ENCODE measurements at regions not wholly inside any gene's neighbourhood (a gene's known extent, or its start where the extent isn't known, plus 50 kb on each side); places are given as distances from the start of the nearest gene placed in this dataset.

DNA sequence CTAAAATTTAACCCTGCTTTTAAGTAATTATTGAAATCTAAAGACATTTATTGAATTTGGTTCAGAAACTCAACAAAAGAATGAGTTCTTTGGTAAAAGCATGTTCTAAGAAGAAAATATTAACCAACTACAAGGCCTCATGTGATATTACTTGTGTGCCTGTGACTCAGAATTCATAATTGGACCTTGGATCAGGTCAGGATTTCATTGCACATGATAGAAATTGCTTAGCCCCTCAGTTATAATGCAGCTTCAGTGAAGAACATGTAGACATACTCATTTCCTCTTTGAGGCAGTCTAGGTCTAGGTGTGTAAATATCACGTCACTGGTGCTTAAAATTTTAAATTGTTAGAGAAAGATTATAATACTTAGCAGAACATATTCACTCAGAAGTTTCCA is 410.0 kb upstream of the SOX9 start:
- no peak for TF ChIP-seq ZFX (IDR thresholded peaks at IDR 0.05)
- TF ChIP-seq, protein P1, sequence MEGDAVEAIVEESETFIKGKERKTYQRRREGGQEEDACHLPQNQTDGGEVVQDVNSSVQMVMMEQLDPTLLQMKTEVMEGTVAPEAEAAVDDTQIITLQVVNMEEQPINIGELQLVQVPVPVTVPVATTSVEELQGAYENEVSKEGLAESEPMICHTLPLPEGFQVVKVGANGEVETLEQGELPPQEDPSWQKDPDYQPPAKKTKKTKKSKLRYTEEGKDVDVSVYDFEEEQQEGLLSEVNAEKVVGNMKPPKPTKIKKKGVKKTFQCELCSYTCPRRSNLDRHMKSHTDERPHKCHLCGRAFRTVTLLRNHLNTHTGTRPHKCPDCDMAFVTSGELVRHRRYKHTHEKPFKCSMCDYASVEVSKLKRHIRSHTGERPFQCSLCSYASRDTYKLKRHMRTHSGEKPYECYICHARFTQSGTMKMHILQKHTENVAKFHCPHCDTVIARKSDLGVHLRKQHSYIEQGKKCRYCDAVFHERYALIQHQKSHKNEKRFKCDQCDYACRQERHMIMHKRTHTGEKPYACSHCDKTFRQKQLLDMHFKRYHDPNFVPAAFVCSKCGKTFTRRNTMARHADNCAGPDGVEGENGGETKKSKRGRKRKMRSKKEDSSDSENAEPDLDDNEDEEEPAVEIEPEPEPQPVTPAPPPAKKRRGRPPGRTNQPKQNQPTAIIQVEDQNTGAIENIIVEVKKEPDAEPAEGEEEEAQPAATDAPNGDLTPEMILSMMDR (conservative IDR thresholded peaks at IDR 0.05), result no peak
- H3K27ac ChIP-seq, result no peak overlapping the region

DNA sequence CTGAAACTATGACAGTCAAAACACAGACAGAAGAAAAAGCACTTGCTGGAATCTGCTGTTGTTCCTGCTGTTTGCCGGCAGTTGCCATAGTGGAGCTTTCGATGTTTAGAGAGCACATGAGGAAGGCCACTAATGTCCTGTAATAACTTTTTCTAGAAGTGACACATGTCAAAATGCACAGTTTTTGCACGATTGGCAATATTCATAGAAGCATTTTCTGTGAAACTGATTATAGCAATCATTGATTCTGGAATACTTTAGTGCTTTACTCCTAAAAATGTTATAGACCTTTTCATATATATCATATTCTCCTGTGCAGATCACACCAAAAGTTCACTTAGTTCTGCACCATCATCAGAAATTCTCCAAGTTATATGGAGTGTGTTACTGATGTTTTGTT is 407.0 kb upstream of the SOX9 start:
- H3K27ac ChIP-seq, result no peak overlapping the region
- TF ChIP-seq, protein P1 (conservative IDR thresholded peaks at IDR 0.05), result no peak
- TF ChIP-seq ZFX (IDR thresholded peaks at IDR 0.05), result no peak

DNA sequence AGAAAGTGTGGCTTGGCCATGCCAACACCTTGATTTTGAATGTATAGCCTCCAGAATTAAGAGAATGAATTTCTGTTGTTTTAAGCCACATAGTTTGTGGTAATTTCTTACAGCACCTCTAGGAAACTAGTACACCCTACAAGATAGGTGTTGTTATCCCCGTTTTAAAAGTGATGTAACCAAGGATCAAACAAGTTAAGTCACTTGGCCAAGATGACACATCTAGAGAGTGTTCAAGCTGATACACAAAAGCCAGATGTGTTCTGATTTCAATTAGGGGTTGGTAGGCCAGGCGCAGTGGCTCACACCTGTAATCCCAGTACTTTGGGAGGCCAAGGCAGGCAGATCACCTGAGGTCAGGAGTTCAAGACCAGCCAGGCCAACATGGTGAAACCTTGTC is 396.5 kb upstream of the SOX9 start:
- TF ChIP-seq, protein P1 (conservative IDR thresholded peaks at IDR 0.05), result no peak
- TF ChIP-seq ZFX (IDR thresholded peaks at IDR 0.05), result no peak

GRCh38 chr17:71725811-71726210 is 395.0 kb upstream of the SOX9 start:
- TF ChIP-seq, protein P1 (conservative IDR thresholded peaks at IDR 0.05), result no peak
- no peak for TF ChIP-seq ZFX (IDR thresholded peaks at IDR 0.05)
- H3K27ac ChIP-seq, result no peak overlapping the region

More for the DNA sequence above, 396.5 kb upstream of the SOX9 start:
- H3K27ac ChIP-seq, result no peak overlapping the region

- H3K27ac ChIP-seq, result no peak overlapping the region
- TF ChIP-seq, protein P1 (conservative IDR thresholded peaks at IDR 0.05), result no peak
- no peak for TF ChIP-seq ZFX (IDR thresholded peaks at IDR 0.05)
These were observed 394.5 kb upstream of the SOX9 start for GRCh38 chr17:71726341-71726740.

DNA sequence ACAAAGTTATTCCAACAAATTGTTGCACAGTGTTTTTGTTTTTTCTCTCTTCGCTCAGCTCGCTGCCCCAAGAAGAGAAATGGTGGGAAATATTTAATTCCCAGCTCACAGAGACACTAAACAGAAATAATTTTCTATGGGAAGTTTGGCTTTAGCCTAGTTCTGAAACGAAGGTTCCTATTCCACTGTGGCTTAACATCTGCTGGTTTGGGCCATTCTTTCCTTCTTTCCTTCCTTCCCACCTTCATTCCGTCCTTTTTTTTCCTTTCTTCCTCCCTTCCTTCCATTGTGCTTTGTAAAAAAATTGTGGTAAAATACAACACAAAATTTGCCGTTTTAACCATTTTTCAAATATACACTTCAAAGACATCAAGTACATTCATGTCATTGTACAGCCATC is 393.5 kb upstream of the SOX9 start:
- TF ChIP-seq, protein P1 (conservative IDR thresholded peaks at IDR 0.05), result no peak
- no peak overlapping the region for H3K27ac ChIP-seq

DNA sequence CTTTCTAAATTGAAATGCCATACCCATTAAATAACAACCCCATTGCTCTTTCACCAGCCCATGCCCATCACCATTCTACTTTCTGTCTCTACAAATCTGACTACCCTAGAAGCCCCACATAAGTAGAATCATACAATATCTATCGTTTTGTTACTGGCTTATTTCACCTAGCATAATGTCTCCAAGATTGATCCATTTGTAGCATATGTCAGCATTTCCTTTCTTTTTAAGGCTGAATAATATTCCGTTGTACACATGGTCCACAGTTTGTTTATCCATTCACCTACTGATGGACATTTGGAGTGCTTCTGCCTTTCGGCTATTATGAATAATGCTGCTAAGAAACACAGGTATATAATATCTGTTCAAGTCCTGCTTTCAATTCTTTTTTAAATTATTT is 393.1 kb upstream of the SOX9 start:
- no peak overlapping the region for H3K27ac ChIP-seq
- TF ChIP-seq ZFX (IDR thresholded peaks at IDR 0.05), result no peak
- TF ChIP-seq, protein P1 (conservative IDR thresholded peaks at IDR 0.05), result no peak
